GM12873 (cell line): ENCODE measurements at regions not wholly inside any gene's neighbourhood (a gene's known extent, or its start where the extent isn't known, plus 50 kb on each side); places are given as distances from the start of the nearest gene placed in this dataset.
A peak's percentile ranks its signal among the peaks of the same experiment; 100 is the strongest.

Experiments used
- CTCF ChIP-seq: IDR thresholded peaks from 2 replicates; pipeline ENCODE4 v1.5.1; 2012; ENCODE audit warnings: low read depth, mild to moderate bottlenecking, moderate library complexity, low read length, control low read depth; ENCODE audit not compliant: insufficient read depth; ENCODE audit errors: missing control alignments

GRCh38 chr6:44590471-44590870 lies 203.0 kb downstream of the CDC5L start:
- no peak for TF ChIP-seq CTCF

- TF ChIP-seq CTCF = peak; percentile 65
Observed at GRCh38 chr6:44593539-44593944, 206.0 kb downstream of the CDC5L start.

- no peak for TF ChIP-seq CTCF
Observed at GRCh38 chr6:44594481-44594880, 207.0 kb downstream of the CDC5L start.

GRCh38 chr6:44598679-44599078 lies 211.2 kb downstream of the CDC5L start:
- no peak for TF ChIP-seq CTCF

- TF ChIP-seq CTCF = no peak
Observed at GRCh38 chr6:44599672-44600071, 212.2 kb downstream of the CDC5L start.

GRCh38 chr6:44603044-44603686 lies 215.7 kb downstream of the CDC5L start:
- no peak for TF ChIP-seq CTCF

GRCh38 chr6:44606504-44606903 lies 219.0 kb downstream of the CDC5L start:
- TF ChIP-seq CTCF = no peak
